ENCODE measurements at regions not wholly inside any gene's neighbourhood (a gene's known extent, or its start where the extent isn't known, plus 50 kb on each side); places are given as distances from the start of the nearest gene placed in this dataset.

GRCh38 chr11:32325725-32326124 is 109.6 kb downstream of the WT1 start:
- ATAC-seq (ENCODE audit: low read depth) (no peak), DNase-seq (ENCODE audit: low spot score in 2 of 2) (no peak)
- H3K9me3 Mint-ChIP-seq: no peaks in the 10 kb centered on the region
- H3K4me1 Mint-ChIP-seq: no peaks in the 10 kb centered on the region
- H3K27me3 Mint-ChIP-seq: peaks cover 6% of the 10 kb centered on the region
- no peaks in the 10 kb centered on the region for H3K36me3 Mint-ChIP-seq
- H3K27ac Mint-ChIP-seq: no peak overlapping the region
- no peak overlapping the region for H3K4me3 Mint-ChIP-seq

DNA sequence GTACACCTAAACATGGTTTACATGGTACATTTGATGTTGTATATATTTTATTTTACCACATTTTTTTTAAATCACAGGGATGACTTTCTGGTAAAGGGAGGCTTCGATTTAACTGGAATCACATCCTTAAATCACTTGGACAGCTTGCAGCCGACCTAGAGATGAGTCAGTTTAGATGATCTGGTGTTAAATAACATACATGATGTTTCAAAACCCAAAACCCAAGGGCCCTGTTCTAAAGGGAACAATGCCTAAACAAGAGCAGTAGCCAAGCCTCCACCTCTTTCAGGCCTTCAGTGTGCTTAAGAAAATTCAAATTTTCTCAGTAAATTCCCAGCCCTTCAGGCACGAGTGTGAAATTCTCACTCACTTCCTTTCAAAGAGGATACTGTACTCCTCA is 108.8 kb downstream of the WT1 start:
- no peaks in the 10 kb centered on the region for H3K4me1 Mint-ChIP-seq
- peaks cover 10% of the 10 kb centered on the region for H3K27me3 Mint-ChIP-seq

GRCh38 chr11:32328392-32328791 is 106.9 kb downstream of the WT1 start:
- H3K36me3 Mint-ChIP-seq: no peaks in the 10 kb centered on the region
- ATAC-seq (ENCODE audit: low read depth) (no peak), DNase-seq (ENCODE audit: low spot score in 2 of 2) (no peak)
- no peak overlapping the region for H3K27ac Mint-ChIP-seq
- peaks cover 14% of the 10 kb centered on the region for H3K27me3 Mint-ChIP-seq
- H3K4me1 Mint-ChIP-seq: no peaks in the 10 kb centered on the region
- no peak overlapping the region for H3K4me3 Mint-ChIP-seq
- no peaks in the 10 kb centered on the region for H3K9me3 Mint-ChIP-seq

More for the DNA sequence above, 108.8 kb downstream of the WT1 start:
- Mint-ChIP-seq H3K36me3 (no peaks in the 10 kb centered on the region), H3K9me3 (no peaks in the 10 kb centered on the region), H3K27ac (no peak overlapping the region), H3K4me3 (no peak overlapping the region)
- ATAC-seq (ENCODE audit: low read depth): no peak
- DNase-seq (ENCODE audit: low spot score in 2 of 2): no peak

- H3K4me3 Mint-ChIP-seq: no peak overlapping the region
- DNase-seq (ENCODE audit: low spot score in 2 of 2): no peak
- H3K27me3 Mint-ChIP-seq: peaks cover 16% of the 10 kb centered on the region
- peaks cover 3% of the 10 kb centered on the region for H3K4me1 Mint-ChIP-seq
- peaks cover 4% of the 10 kb centered on the region for H3K9me3 Mint-ChIP-seq
- no peaks in the 10 kb centered on the region for H3K36me3 Mint-ChIP-seq
- no peak for ATAC-seq (ENCODE audit: low read depth)
- H3K27ac Mint-ChIP-seq: no peak overlapping the region
Observed at GRCh38 chr11:32331098-32331497, 104.2 kb downstream of the WT1 start.

DNA sequence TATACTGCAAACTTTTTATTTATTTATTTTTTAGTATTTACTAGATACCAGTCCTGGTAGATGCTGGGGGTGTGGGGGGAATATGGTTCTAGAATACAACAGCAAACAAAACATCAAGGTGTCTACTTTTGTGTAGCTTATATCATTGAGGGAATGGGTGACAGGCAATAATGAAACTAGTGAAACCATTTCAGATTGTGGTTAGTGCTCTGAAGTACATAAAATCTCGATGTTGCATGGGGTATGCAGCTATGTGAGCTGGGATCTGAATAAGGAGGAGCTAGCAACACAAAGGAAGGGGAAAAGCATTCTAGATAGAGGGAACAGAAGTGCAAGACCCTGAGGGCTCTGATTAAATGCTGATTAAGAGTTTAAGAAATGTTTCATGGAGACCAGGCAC is 103.5 kb downstream of the WT1 start:
- peaks cover 3% of the 10 kb centered on the region for H3K4me1 Mint-ChIP-seq
- peaks cover 16% of the 10 kb centered on the region for H3K27me3 Mint-ChIP-seq
- ATAC-seq (ENCODE audit: low read depth) (no peak), DNase-seq (ENCODE audit: low spot score in 2 of 2) (no peak)
- no peaks in the 10 kb centered on the region for H3K36me3 Mint-ChIP-seq
- no peak overlapping the region for H3K27ac Mint-ChIP-seq
- peaks cover 4% of the 10 kb centered on the region for H3K9me3 Mint-ChIP-seq
- H3K4me3 Mint-ChIP-seq: no peak overlapping the region

GRCh38 chr11:32332990-32333319 is 102.4 kb downstream of the WT1 start:
- peak overlapping the region; percentile 57 for H3K4me3 Mint-ChIP-seq
- H3K9me3 Mint-ChIP-seq: peaks cover 4% of the 10 kb centered on the region
- H3K27me3 Mint-ChIP-seq: peaks cover 16% of the 10 kb centered on the region
- H3K27ac Mint-ChIP-seq: no peak overlapping the region
- H3K4me1 Mint-ChIP-seq: peaks cover 3% of the 10 kb centered on the region
- no peaks in the 10 kb centered on the region for H3K36me3 Mint-ChIP-seq
- ATAC-seq (ENCODE audit: low read depth): no peak
- DNase-seq (ENCODE audit: low spot score in 2 of 2): no peak

DNA sequence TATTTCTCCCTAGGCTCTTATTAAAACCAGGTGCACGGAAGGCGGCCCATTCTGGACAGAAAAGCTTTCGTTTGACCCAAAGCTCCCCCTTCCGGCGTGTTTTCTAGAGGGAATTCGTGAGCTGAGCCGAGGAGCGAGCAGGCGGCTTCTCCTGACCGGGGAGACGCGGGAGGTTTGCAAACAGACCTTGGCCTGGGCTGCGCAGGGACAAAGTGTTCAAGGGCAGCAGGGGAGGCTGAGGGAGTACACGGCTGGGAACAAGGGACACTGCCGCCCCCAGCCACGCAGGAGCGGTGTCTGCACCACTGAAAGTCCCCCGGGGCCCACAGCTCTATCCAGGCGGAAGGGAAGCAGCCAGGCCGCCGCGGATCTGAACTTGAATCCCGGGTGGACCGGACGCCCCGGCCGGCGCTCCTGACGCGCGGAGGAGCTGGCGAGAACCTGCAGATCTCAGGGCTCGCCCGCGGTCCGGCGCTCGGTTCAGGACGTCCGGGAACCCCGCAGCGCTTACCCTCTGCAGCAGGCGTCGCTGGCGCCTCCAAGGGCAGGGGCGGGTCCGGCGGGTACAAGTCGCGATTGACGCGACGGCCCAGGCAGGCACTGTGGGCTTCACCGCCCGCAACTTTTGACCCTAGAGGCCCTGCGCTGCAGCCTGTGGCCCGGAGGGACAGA is 101.9 kb downstream of the WT1 start:
- Mint-ChIP-seq H3K9me3 (peaks cover 4% of the 10 kb centered on the region), H3K4me3 (peak overlapping the region; percentile 57), H3K27ac (no peak overlapping the region), H3K4me1 (peaks cover 3% of the 10 kb centered on the region), H3K36me3 (no peaks in the 10 kb centered on the region), H3K27me3 (peaks cover 16% of the 10 kb centered on the region)
- ATAC-seq (ENCODE audit: low read depth): no peak
- peak in 1 of 2 donors; percentile 11 for DNase-seq (ENCODE audit: low spot score in 2 of 2)

GRCh38 chr11:32334822-32335221 is 100.5 kb downstream of the WT1 start:
- Mint-ChIP-seq H3K27ac (peak overlapping the region; percentile 45), H3K4me1 (peaks cover 3% of the 10 kb centered on the region), H3K4me3 (no peak overlapping the region), H3K36me3 (no peaks in the 10 kb centered on the region), H3K9me3 (peaks cover 4% of the 10 kb centered on the region), H3K27me3 (peaks cover 14% of the 10 kb centered on the region)
- no peak for ATAC-seq (ENCODE audit: low read depth)
- no peak for DNase-seq (ENCODE audit: low spot score in 2 of 2)
